Thyroid gland (tissue), 4 donors: ENCODE measurements at regions not wholly inside any gene's neighbourhood (a gene's known extent, or its start where the extent isn't known, plus 50 kb on each side); places are given as distances from the start of the nearest gene placed in this dataset.

Experiments
- DNase-seq, 2 donors: peaks; one replicate each; pipeline ENCODE4 v3.0.0-alpha.2; 2019
- H3K27ac ChIP-seq, 3 donors: fragments of 200-600 bp; sonication (generic); 1 replicate in 2 of 3; 2 replicates in 1 of 3; pipeline ENCODE4 v1.5.1; 2016 to 2019; ENCODE audit warnings: mild to moderate bottlenecking in 1 of 3, moderate library complexity in 1 of 3
- H3K27me3 ChIP-seq: fragments of 200-600 bp; sonication (generic); one replicate; pipeline ENCODE4 v1.5.1; 2019
- H3K36me3 ChIP-seq, 2 donors: fragments of 200-600 bp; sonication (generic); one replicate each; pipeline ENCODE4 v1.5.1; 2016 to 2019
- H3K4me1 ChIP-seq, 2 donors: fragments of 200-600 bp; sonication (generic); one replicate each; pipeline ENCODE4 v1.5.1; 2017 to 2019
- H3K4me3 ChIP-seq, 3 donors: fragments of 200-600 bp; sonication (generic); replicated peaks in 1 of 3; 1 replicate in 2 of 3; 2 replicates in 1 of 3; pipeline ENCODE4 v1.5.1; 2016; ENCODE audit warnings: mild to moderate bottlenecking in 1 of 3
- H3K9me3 ChIP-seq: fragments of 200-600 bp; sonication (generic); one replicate; pipeline ENCODE4 v1.5.1; 2017
- CTCF ChIP-seq, 6 experiments: fragments of 200-600 bp in 3 of 6; fragments of 450-650 bp in 3 of 6; sonication (generic) in 3 of 6; IDR thresholded peaks; one replicate each; pipeline ENCODE4 v1.5.1; 2016 to 2019; ENCODE audit warnings: antibody characterized with exemption in 6 of 6, mild to moderate bottlenecking in 2 of 6, inconsistent platforms in 1 of 6, moderate library complexity in 1 of 6
- POLR2A ChIP-seq, 2 donors: fragments of 450-650 bp; IDR thresholded peaks; one replicate each; pipeline ENCODE4 v1.6.1; 2017; ENCODE audit warnings: antibody characterized with exemption in 2 of 2, mild to moderate bottlenecking in 2 of 2, moderate library complexity in 1 of 2
- WGBS, 2 donors: methylation state at CpG; one replicate each; pipeline ENCODE4 v1.1.5; 2017; 5-methylcytosine and 5-hydroxymethylcytosine counted together
- intact Hi-C: fragments of 100-400 bp; cut with DNase I; formaldehyde crosslinking; loops from one replicate; pipeline ENCODE4 v1.15.1; 2023

GRCh38 chr2:188726626-188727247 lies 247.4 kb upstream of the COL3A1 start:
- 81 to 82% methylated on average over 3 of the region's 3 CpGs for WGBS, 2 donors
- intact Hi-C loops: no loop called here
- Histone ChIP-seq H3K36me3 (no peaks in the 10 kb centered on the region), H3K9me3 (no peaks in the 10 kb centered on the region), H3K27me3 (no peaks in the 10 kb centered on the region), H3K27ac (no peak overlapping the region), H3K4me1 (no peaks in the 10 kb centered on the region), H3K4me3 (no peak overlapping the region)
- TF ChIP-seq POLR2A (IDR thresholded peaks at IDR 0.05) (no peak), CTCF (IDR thresholded peaks at IDR 0.05) (no peak)
- no peak for DNase-seq

GRCh38 chr2:188727846-188728245 lies 246.3 kb upstream of the COL3A1 start:
- H3K36me3 ChIP-seq: no peaks in the 10 kb centered on the region
- intact Hi-C loops: no loop called here
- no peak for DNase-seq
- TF ChIP-seq POLR2A (IDR thresholded peaks at IDR 0.05) (no peak), CTCF (IDR thresholded peaks at IDR 0.05) (no peak)
- H3K27me3 ChIP-seq: no peaks in the 10 kb centered on the region
- H3K27ac ChIP-seq: no peak overlapping the region
- H3K9me3 ChIP-seq: no peaks in the 10 kb centered on the region
- no peak overlapping the region for H3K4me3 ChIP-seq
- no peaks in the 10 kb centered on the region for H3K4me1 ChIP-seq
- 64% methylated on average over 1 of the region's 1 CpG for WGBS, 2 donors

GRCh38 chr2:188734691-188735090 lies 239.5 kb upstream of the COL3A1 start:
- TF ChIP-seq CTCF (IDR thresholded peaks at IDR 0.05) (no peak), POLR2A (IDR thresholded peaks at IDR 0.05) (no peak)
- Histone ChIP-seq H3K9me3 (no peaks in the 10 kb centered on the region), H3K4me3 (no peak overlapping the region), H3K27me3 (no peaks in the 10 kb centered on the region), H3K36me3 (no peaks in the 10 kb centered on the region), H3K27ac (no peak overlapping the region), H3K4me1 (no peaks in the 10 kb centered on the region)
- 60 to 70% methylated on average over 3 of the region's 3 CpGs for WGBS, 2 donors
- intact Hi-C loops: no loop called here
- no peak for DNase-seq

GRCh38 chr2:188746727-188747126 lies 227.4 kb upstream of the COL3A1 start:
- H3K27ac ChIP-seq: no peak overlapping the region
- intact Hi-C loops: no loop called here
- H3K4me3 ChIP-seq: no peak overlapping the region
- no peaks in the 10 kb centered on the region for H3K4me1 ChIP-seq
- H3K9me3 ChIP-seq: no peaks in the 10 kb centered on the region
- no peak for TF ChIP-seq POLR2A (IDR thresholded peaks at IDR 0.05)
- TF ChIP-seq CTCF (IDR thresholded peaks at IDR 0.05): no peak
- H3K36me3 ChIP-seq: no peaks in the 10 kb centered on the region
- DNase-seq: no peak
- no peaks in the 10 kb centered on the region for H3K27me3 ChIP-seq

- no peak for TF ChIP-seq POLR2A (IDR thresholded peaks at IDR 0.05)
- no peak for TF ChIP-seq CTCF (IDR thresholded peaks at IDR 0.05)
- DNase-seq: no peak
- 76 to 81% methylated on average over 2 of the region's 2 CpGs for WGBS, 2 donors
- H3K27ac ChIP-seq: no peak overlapping the region
- H3K4me3 ChIP-seq: no peak overlapping the region
- H3K27me3 ChIP-seq: no peaks in the 10 kb centered on the region
- H3K9me3 ChIP-seq: no peaks in the 10 kb centered on the region
- H3K36me3 ChIP-seq: no peaks in the 10 kb centered on the region
- H3K4me1 ChIP-seq: no peaks in the 10 kb centered on the region
- intact Hi-C loops: no loop called here
Measured at GRCh38 chr2:188751816-188752215, 222.4 kb upstream of the COL3A1 start.
